LNCaP clone FGC (cell line): ENCODE measurements at regions not wholly inside any gene's neighbourhood (a gene's known extent, or its start where the extent isn't known, plus 50 kb on each side); places are given as distances from the start of the nearest gene placed in this dataset.

Experiments
- DNase-seq: peaks from one replicate; pipeline ENCODE4 v3.0.0-alpha.2; 2011; ENCODE audit warnings: low read depth
- H3K4me3 ChIP-seq: 2 replicates; pipeline ENCODE4 v1.5.1; 2011; ENCODE audit warnings: mild to moderate bottlenecking, low read depth, low read length, control low read depth
- CTCF ChIP-seq: IDR thresholded peaks from 2 replicates; pipeline ENCODE4 v1.5.1; 2012; ENCODE audit warnings: mild to moderate bottlenecking; ENCODE audit not compliant: control insufficient read depth, insufficient read depth; ENCODE audit errors: extremely low read depth

- no peak overlapping the region for H3K4me3 ChIP-seq
- no peak for TF ChIP-seq CTCF
- no peak for DNase-seq
Observed at GRCh38 chr1:87872189-87872588, 543.5 kb downstream of the LMO4 start.

GRCh38 chr1:87872692-87873091 is 544.0 kb downstream of the LMO4 start:
- DNase-seq, result no peak
- H3K4me3 ChIP-seq, result no peak overlapping the region
- no peak for TF ChIP-seq CTCF

- no peak for DNase-seq
- no peak overlapping the region for H3K4me3 ChIP-seq
- no peak for TF ChIP-seq CTCF
Observed at GRCh38 chr1:87878873-87879272, 550.2 kb downstream of the LMO4 start.

GRCh38 chr1:87880098-87880760 is 551.5 kb downstream of the LMO4 start:
- H3K4me3 ChIP-seq, result no peak overlapping the region

GRCh38 chr1:87880764-87881163 is 552.1 kb downstream of the LMO4 start:
- no peak for DNase-seq
- TF ChIP-seq CTCF, result no peak
- H3K4me3 ChIP-seq, result no peak overlapping the region

More at GRCh38 chr1:87880098-87880760, 551.5 kb downstream of the LMO4 start:
- TF ChIP-seq CTCF, result no peak
- no peak for DNase-seq

GRCh38 chr1:87883906-87884305 is 555.2 kb downstream of the LMO4 start:
- H3K4me3 ChIP-seq, result no peak overlapping the region
- DNase-seq, result no peak
- no peak for TF ChIP-seq CTCF

GRCh38 chr1:87884581-87884980 is 555.9 kb downstream of the LMO4 start:
- TF ChIP-seq CTCF, result no peak
- no peak overlapping the region for H3K4me3 ChIP-seq
- DNase-seq, result no peak
